ENCODE measurements at regions not wholly inside any gene's neighbourhood (a gene's known extent, or its start where the extent isn't known, plus 50 kb on each side); places are given as distances from the start of the nearest gene placed in this dataset.

- Histone ChIP-seq H3K27me3 (replicated peaks) (no peaks in the 10 kb centered on the region), H3K27ac (no peak overlapping the region), H3K36me3 (replicated peaks) (no peaks in the 10 kb centered on the region), H3K4me3 (ENCODE audit: low read depth, low read length) (no peak overlapping the region)
- in situ Hi-C loops (cut with HindIII; ENCODE audit: low pct_ligation_motif_present, low sequenced_read_pairs) = no loop called here
- no peak for DNase-seq
- TF ChIP-seq, protein P1, sequence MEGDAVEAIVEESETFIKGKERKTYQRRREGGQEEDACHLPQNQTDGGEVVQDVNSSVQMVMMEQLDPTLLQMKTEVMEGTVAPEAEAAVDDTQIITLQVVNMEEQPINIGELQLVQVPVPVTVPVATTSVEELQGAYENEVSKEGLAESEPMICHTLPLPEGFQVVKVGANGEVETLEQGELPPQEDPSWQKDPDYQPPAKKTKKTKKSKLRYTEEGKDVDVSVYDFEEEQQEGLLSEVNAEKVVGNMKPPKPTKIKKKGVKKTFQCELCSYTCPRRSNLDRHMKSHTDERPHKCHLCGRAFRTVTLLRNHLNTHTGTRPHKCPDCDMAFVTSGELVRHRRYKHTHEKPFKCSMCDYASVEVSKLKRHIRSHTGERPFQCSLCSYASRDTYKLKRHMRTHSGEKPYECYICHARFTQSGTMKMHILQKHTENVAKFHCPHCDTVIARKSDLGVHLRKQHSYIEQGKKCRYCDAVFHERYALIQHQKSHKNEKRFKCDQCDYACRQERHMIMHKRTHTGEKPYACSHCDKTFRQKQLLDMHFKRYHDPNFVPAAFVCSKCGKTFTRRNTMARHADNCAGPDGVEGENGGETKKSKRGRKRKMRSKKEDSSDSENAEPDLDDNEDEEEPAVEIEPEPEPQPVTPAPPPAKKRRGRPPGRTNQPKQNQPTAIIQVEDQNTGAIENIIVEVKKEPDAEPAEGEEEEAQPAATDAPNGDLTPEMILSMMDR (IDR thresholded peaks at IDR 0.05; ENCODE audit: low read depth, low read length, missing control alignments) = no peak
Measured at GRCh38 chr5:4981608-4982007, 158.5 kb upstream of the ADAMTS16 start.

DNA sequence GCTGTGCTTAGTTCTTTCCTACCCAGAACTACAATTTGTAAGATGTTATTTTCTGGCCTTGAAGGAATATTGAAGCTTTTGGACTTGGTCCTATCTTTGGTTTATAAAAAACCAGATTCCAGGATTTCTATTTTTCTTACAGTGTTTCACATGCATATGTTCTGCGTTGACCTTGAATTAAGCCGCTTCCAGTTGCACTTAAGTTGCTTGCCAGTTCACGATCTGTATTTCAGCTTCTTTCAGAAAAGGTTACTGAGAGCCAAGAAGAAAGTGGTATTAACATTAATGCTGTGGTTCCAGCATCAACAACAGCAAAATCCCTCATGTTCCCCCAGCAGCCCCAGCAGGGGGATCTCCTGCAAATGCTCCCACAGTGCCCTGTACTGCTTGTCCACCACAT lies 156.4 kb upstream of the ADAMTS16 start:
- no peaks in the 10 kb centered on the region for H3K27me3 ChIP-seq (replicated peaks)
- TF ChIP-seq, protein P1 (IDR thresholded peaks at IDR 0.05; ENCODE audit: low read depth, low read length, missing control alignments) = no peak
- in situ Hi-C loops (cut with HindIII; ENCODE audit: low pct_ligation_motif_present, low sequenced_read_pairs) = no loop called here
- no peaks in the 10 kb centered on the region for H3K36me3 ChIP-seq (replicated peaks)
- DNase-seq = no peak
- H3K4me3 ChIP-seq (ENCODE audit: low read depth, low read length) = no peak overlapping the region
- H3K27ac ChIP-seq = no peak overlapping the region

- H3K36me3 ChIP-seq (replicated peaks) = no peaks in the 10 kb centered on the region
- TF ChIP-seq, protein P1 (IDR thresholded peaks at IDR 0.05; ENCODE audit: low read depth, low read length, missing control alignments) = no peak
- no peak for DNase-seq
- in situ Hi-C loops (cut with HindIII; ENCODE audit: low pct_ligation_motif_present, low sequenced_read_pairs) = no loop called here
- no peak overlapping the region for H3K27ac ChIP-seq
- H3K4me3 ChIP-seq (ENCODE audit: low read depth, low read length) = no peak overlapping the region
- no peaks in the 10 kb centered on the region for H3K27me3 ChIP-seq (replicated peaks)
Measured at GRCh38 chr5:4984461-4984860, 155.7 kb upstream of the ADAMTS16 start.

- Histone ChIP-seq H3K4me3 (ENCODE audit: low read depth, low read length) (no peak overlapping the region), H3K36me3 (replicated peaks) (no peaks in the 10 kb centered on the region), H3K27ac (no peak overlapping the region), H3K27me3 (replicated peaks) (no peaks in the 10 kb centered on the region)
- in situ Hi-C loops (cut with HindIII; ENCODE audit: low pct_ligation_motif_present, low sequenced_read_pairs) = no loop called here
- TF ChIP-seq, protein P1 (IDR thresholded peaks at IDR 0.05; ENCODE audit: low read depth, low read length, missing control alignments) = no peak
- DNase-seq = no peak
Measured at GRCh38 chr5:4987431-4987830, 152.7 kb upstream of the ADAMTS16 start.

DNA sequence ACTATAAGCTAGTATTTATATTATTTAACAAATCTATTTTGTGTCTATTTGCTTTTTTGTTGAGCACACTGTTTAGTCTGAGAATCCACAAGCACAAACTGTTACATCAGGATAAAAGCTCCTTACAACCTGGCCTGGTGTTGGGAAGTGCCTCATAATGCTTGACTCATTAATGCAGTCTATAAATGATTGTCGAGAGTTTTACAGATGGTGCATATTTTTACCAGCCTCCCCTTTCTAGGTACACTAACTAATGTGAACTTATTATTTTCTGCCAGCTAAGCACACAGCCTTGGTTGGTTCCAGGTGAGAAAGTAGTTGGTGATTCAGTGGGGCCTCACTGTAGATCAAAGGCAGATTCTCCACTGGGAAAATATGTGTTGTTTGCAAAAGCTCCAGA lies 151.0 kb upstream of the ADAMTS16 start:
- in situ Hi-C loops (cut with HindIII; ENCODE audit: low pct_ligation_motif_present, low sequenced_read_pairs) = no loop called here
- Histone ChIP-seq H3K4me3 (ENCODE audit: low read depth, low read length) (no peak overlapping the region), H3K36me3 (replicated peaks) (no peaks in the 10 kb centered on the region), H3K27me3 (replicated peaks) (no peaks in the 10 kb centered on the region), H3K27ac (no peak overlapping the region)
- TF ChIP-seq, protein P1 (IDR thresholded peaks at IDR 0.05; ENCODE audit: low read depth, low read length, missing control alignments) = no peak
- no peak for DNase-seq

GRCh38 chr5:4990017-4990416 lies 150.1 kb upstream of the ADAMTS16 start:
- no peak overlapping the region for H3K4me3 ChIP-seq (ENCODE audit: low read depth, low read length)
- H3K27ac ChIP-seq = no peak overlapping the region
- in situ Hi-C loops (cut with HindIII; ENCODE audit: low pct_ligation_motif_present, low sequenced_read_pairs) = no loop called here
- no peak for DNase-seq
- H3K36me3 ChIP-seq (replicated peaks) = no peaks in the 10 kb centered on the region
- H3K27me3 ChIP-seq (replicated peaks) = no peaks in the 10 kb centered on the region
- TF ChIP-seq, protein P1 (IDR thresholded peaks at IDR 0.05; ENCODE audit: low read depth, low read length, missing control alignments) = no peak
